ENCODE measurements at regions not wholly inside any gene's neighbourhood (a gene's known extent, or its start where the extent isn't known, plus 50 kb on each side); places are given as distances from the start of the nearest gene placed in this dataset.

GRCh38 chr5:13189532-13189931, 755.0 kb downstream of the DNAH5 start:
- TF ChIP-seq, protein P1, sequence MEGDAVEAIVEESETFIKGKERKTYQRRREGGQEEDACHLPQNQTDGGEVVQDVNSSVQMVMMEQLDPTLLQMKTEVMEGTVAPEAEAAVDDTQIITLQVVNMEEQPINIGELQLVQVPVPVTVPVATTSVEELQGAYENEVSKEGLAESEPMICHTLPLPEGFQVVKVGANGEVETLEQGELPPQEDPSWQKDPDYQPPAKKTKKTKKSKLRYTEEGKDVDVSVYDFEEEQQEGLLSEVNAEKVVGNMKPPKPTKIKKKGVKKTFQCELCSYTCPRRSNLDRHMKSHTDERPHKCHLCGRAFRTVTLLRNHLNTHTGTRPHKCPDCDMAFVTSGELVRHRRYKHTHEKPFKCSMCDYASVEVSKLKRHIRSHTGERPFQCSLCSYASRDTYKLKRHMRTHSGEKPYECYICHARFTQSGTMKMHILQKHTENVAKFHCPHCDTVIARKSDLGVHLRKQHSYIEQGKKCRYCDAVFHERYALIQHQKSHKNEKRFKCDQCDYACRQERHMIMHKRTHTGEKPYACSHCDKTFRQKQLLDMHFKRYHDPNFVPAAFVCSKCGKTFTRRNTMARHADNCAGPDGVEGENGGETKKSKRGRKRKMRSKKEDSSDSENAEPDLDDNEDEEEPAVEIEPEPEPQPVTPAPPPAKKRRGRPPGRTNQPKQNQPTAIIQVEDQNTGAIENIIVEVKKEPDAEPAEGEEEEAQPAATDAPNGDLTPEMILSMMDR (IDR thresholded peaks at IDR 0.05; ENCODE audit: low read depth, low read length, poor library complexity, severe bottlenecking) = no peak
- TF ChIP-seq EZH2phosphoT487 (IDR thresholded peaks at IDR 0.05; ENCODE audit: borderline replicate concordance, low read length) = no peak

Measured in DOHH2 (cell line).